ENCODE measurements at regions not wholly inside any gene's neighbourhood (a gene's known extent, or its start where the extent isn't known, plus 50 kb on each side); places are given as distances from the start of the nearest gene placed in this dataset.

GRCh38 chr9:81414836-81415235, 274.5 kb downstream of the TLE1 start:
- TF ChIP-seq CTCF (IDR thresholded peaks at IDR 0.05; ENCODE audit: low read depth, low read length, poor library complexity, severe bottlenecking) (no peak), EZH2phosphoT487 (IDR thresholded peaks at IDR 0.05; ENCODE audit: borderline replicate concordance, low read length) (no peak)
